Transverse colon (tissue), 4 donors: ENCODE measurements at regions not wholly inside any gene's neighbourhood (a gene's known extent, or its start where the extent isn't known, plus 50 kb on each side); places are given as distances from the start of the nearest gene placed in this dataset.

Experiments
- DNase-seq: peaks from one replicate; pipeline ENCODE4 v3.0.0-alpha.2; 2019
- H3K27ac ChIP-seq, 4 donors: fragments of 200-600 bp; sonication (generic); 2 replicates each; pipeline ENCODE4 v1.5.1; 2016 to 2018; ENCODE audit warnings: inconsistent platforms in 4 of 4
- H3K27me3 ChIP-seq: fragments of 200-600 bp; sonication (generic); 2 replicates; pipeline ENCODE4 v1.5.1; 2017; ENCODE audit warnings: inconsistent platforms
- H3K36me3 ChIP-seq, 4 donors: fragments of 200-600 bp; sonication (generic); 2 replicates each; pipeline ENCODE4 v1.5.1; 2017 to 2019; ENCODE audit warnings: inconsistent platforms in 4 of 4
- H3K4me1 ChIP-seq, 4 donors: fragments of 200-600 bp; sonication (generic); 2 replicates each; pipeline ENCODE4 v1.5.1; 2017 to 2020; ENCODE audit warnings: inconsistent platforms in 4 of 4
- H3K4me3 ChIP-seq, 4 donors: fragments of 200-600 bp; sonication (generic); 1 replicate in 1 of 4; 2 replicates in 3 of 4; pipeline versions ENCODE4 v1.5.1 to v1.6.1; 2017 to 2019; ENCODE audit warnings: inconsistent platforms in 4 of 4
- H3K9me3 ChIP-seq, 2 donors: fragments of 200-600 bp; sonication (generic); 2 replicates each; pipeline ENCODE4 v1.5.1; 2017 to 2019; ENCODE audit warnings: inconsistent platforms in 2 of 2
- EP300 ChIP-seq: sonication (generic); formaldehyde crosslinking; IDR thresholded peaks from one replicate; pipeline ENCODE4 v1.6.1; 2017; ENCODE audit warnings: antibody characterized with exemption, low read depth
- POLR2A ChIP-seq: fragments of 450-650 bp; IDR thresholded peaks from one replicate; pipeline ENCODE4 v1.6.1; 2016; ENCODE audit warnings: antibody characterized with exemption, mild to moderate bottlenecking, moderate library complexity
- POLR2AphosphoS5 ChIP-seq, 3 donors: sonication (generic); formaldehyde crosslinking; IDR thresholded peaks; one replicate each; pipeline ENCODE4 v1.6.1; 2016; ENCODE audit warnings: antibody characterized with exemption in 3 of 3
- WGBS, 2 donors: methylation state at CpG; one replicate each; pipeline ENCODE4 v1.1.5; 2018; ENCODE audit warnings: low coverage in 1 of 2; 5-methylcytosine and 5-hydroxymethylcytosine counted together
- in situ Hi-C, 4 donors: fragments of 200-750 bp; cut with MboI; loops; one replicate each; pipeline versions ENCODE4 v1.15.0 to v1.15.1; 2017; ENCODE audit warnings: low sequenced_read_pairs in 3 of 4, low pct_ligation_motif_present in 1 of 4, low pct_unique_long_range_greater_than_20kb in 1 of 4
- intact Hi-C: fragments of 100-400 bp; cut with DNase I; formaldehyde crosslinking; loops from one replicate; pipeline ENCODE4 v1.15.1; 2023; ENCODE audit warnings: low total_unique reads
- TF ChIP-seq, protein P1 (sequence below), 5 experiments: fragments of 200-600 bp in 3 of 5; fragments of 450-650 bp in 2 of 5; sonication (generic) in 3 of 5; IDR thresholded peaks; 1 replicate in 2 of 5; 2 replicates in 3 of 5; pipeline ENCODE4 v1.5.1; 2016 to 2017; ENCODE audit warnings: antibody characterized with exemption in 5 of 5, inconsistent platforms in 3 of 5, mild to moderate bottlenecking in 2 of 5, moderate library complexity in 1 of 5

DNA sequence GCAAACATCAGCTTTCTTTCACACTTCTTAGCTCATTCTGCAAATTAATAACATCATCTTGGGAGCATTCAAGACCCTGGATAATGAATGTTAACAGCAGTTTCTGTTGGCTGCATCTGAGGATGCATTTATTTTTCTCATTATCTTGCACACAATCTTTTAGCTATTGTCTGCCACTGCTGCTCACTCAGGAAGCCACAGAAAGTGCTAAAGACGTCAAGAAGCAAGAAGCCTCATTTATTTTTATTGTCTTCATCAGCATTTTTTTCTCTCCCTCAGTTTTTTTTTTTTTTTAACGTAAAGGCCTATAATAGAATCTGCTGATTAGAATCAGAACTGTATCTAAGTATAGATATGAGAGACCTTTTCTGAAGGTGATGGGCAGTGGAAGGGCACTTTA lies 1339.4 kb downstream of the FAM181B start:
- no peaks in the 10 kb centered on the region for H3K9me3 ChIP-seq
- H3K27ac ChIP-seq, result no peak overlapping the region
- H3K4me3 ChIP-seq, result no peak overlapping the region
- in situ Hi-C loops, result no loop called here
- TF ChIP-seq POLR2AphosphoS5 (IDR thresholded peaks at IDR 0.05) (no peak), POLR2A (no peak), EP300 (no peak)
- TF ChIP-seq, protein P1, sequence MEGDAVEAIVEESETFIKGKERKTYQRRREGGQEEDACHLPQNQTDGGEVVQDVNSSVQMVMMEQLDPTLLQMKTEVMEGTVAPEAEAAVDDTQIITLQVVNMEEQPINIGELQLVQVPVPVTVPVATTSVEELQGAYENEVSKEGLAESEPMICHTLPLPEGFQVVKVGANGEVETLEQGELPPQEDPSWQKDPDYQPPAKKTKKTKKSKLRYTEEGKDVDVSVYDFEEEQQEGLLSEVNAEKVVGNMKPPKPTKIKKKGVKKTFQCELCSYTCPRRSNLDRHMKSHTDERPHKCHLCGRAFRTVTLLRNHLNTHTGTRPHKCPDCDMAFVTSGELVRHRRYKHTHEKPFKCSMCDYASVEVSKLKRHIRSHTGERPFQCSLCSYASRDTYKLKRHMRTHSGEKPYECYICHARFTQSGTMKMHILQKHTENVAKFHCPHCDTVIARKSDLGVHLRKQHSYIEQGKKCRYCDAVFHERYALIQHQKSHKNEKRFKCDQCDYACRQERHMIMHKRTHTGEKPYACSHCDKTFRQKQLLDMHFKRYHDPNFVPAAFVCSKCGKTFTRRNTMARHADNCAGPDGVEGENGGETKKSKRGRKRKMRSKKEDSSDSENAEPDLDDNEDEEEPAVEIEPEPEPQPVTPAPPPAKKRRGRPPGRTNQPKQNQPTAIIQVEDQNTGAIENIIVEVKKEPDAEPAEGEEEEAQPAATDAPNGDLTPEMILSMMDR (IDR thresholded peaks at IDR 0.05), result no peak
- intact Hi-C loops, result no loop called here
- H3K36me3 ChIP-seq, result no peaks in the 10 kb centered on the region
- 61 to 67% methylated on average over 2 of the region's 2 CpGs for WGBS, 2 donors
- no peak for DNase-seq
- H3K4me1 ChIP-seq, result no peaks in the 10 kb centered on the region
- H3K27me3 ChIP-seq, result no peaks in the 10 kb centered on the region

DNA sequence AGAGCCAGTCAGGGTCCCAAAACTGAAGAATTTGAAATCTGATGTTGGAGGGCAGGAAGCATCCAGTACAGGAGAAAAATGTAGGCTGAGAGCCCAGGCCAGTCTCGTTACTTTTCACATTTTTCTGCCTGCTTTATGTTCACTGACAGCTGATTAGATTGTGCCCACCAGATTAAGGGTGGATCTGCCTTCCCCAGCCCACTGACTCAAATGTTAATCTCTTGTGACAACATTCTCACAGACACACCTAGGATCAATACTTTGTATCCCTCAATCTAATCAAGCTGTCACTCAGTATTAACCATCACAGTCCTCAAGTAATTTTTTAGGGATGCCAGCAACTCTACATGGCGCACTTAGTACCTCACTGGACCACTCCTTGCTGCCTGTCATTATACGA lies 1345.3 kb downstream of the FAM181B start:
- Histone ChIP-seq H3K4me1 (no peaks in the 10 kb centered on the region), H3K9me3 (no peaks in the 10 kb centered on the region), H3K27ac (no peak overlapping the region), H3K4me3 (no peak overlapping the region), H3K27me3 (no peaks in the 10 kb centered on the region), H3K36me3 (no peaks in the 10 kb centered on the region)
- no peak for DNase-seq
- WGBS, 2 donors, result 63 to 93% methylated on average over 3 of the region's 3 CpGs
- in situ Hi-C loops (no loop called here), intact Hi-C loops (no loop called here)
- TF ChIP-seq EP300 (no peak), POLR2A (no peak), POLR2AphosphoS5 (IDR thresholded peaks at IDR 0.05) (no peak)
- TF ChIP-seq, protein P1 (IDR thresholded peaks at IDR 0.05), result no peak

DNA sequence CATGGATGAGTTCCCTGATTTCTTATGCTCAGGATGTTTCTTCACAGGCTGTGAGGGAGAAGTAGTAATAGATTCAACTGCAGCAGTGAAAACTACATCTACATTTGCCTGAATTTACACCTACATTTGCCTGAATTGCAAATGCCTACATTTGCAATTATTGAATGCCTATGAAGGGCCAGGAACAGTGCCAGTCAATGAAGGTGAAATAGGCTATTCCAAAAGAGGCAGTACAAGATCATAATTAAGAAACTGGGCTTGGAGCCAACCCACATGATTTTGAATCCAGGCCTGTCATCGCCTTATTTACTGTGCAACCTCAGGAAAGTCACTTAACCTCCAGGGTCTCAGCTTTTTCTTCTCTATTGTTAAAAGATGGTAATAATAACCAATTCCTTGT lies 1353.3 kb downstream of the FAM181B start:
- Histone ChIP-seq H3K27me3 (no peaks in the 10 kb centered on the region), H3K4me1 (no peaks in the 10 kb centered on the region), H3K27ac (no peak overlapping the region), H3K4me3 (no peak overlapping the region), H3K36me3 (no peaks in the 10 kb centered on the region), H3K9me3 (no peaks in the 10 kb centered on the region)
- no peak for DNase-seq
- 60% methylated on average over 1 of the region's 1 CpG; no CpG with 5 or more reads in 1 of the 2 donors for WGBS, 2 donors
- in situ Hi-C loops, result no loop called here
- TF ChIP-seq POLR2AphosphoS5 (IDR thresholded peaks at IDR 0.05) (no peak), EP300 (no peak), POLR2A (no peak)
- TF ChIP-seq, protein P1 (IDR thresholded peaks at IDR 0.05), result no peak
- intact Hi-C loops, result no loop called here

DNA sequence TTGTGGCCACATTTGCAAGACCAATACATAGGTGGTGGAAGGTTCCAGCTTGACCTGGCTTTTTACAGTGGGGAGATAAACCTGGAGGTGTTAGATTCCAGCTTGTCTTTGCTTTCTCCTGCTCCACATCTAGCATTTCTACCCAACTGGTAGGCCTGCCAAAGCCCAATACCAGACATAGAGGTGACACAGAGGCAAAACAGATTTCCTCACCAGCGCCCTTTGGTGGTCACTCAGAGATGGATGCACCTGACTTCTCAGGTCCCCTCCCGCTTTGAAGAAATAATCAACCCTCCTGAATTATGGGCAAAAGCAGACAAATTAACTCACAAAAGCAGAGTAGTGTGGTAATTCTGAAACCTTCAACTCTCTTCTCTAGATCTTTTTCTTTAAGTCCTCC lies 1356.2 kb downstream of the FAM181B start:
- TF ChIP-seq EP300 (no peak), POLR2A (no peak), POLR2AphosphoS5 (IDR thresholded peaks at IDR 0.05) (no peak)
- TF ChIP-seq, protein P1 (IDR thresholded peaks at IDR 0.05), result no peak
- in situ Hi-C loops, result no loop called here
- intact Hi-C loops, result no loop called here
- H3K4me3 ChIP-seq, result no peak overlapping the region
- H3K27me3 ChIP-seq, result no peaks in the 10 kb centered on the region
- no peak for DNase-seq
- no peaks in the 10 kb centered on the region for H3K36me3 ChIP-seq
- no peaks in the 10 kb centered on the region for H3K9me3 ChIP-seq
- WGBS, 2 donors, result 73 to 94% methylated on average over 2 of the region's 2 CpGs
- no peak overlapping the region for H3K27ac ChIP-seq
- no peaks in the 10 kb centered on the region for H3K4me1 ChIP-seq
